Lower leg skin (tissue), 3 donors: ENCODE measurements at regions not wholly inside any gene's neighbourhood (a gene's known extent, or its start where the extent isn't known, plus 50 kb on each side); places are given as distances from the start of the nearest gene placed in this dataset.

Experiments used
- CTCF ChIP-seq, 3 donors: fragments of 450-650 bp; IDR thresholded peaks; one replicate each; pipeline ENCODE4 v1.5.1; 2016; ENCODE audit warnings: antibody characterized with exemption in 3 of 3, mild to moderate bottlenecking in 3 of 3, moderate library complexity in 2 of 3
- POLR2A ChIP-seq, 2 donors: fragments of 450-650 bp; IDR thresholded peaks; one replicate each; pipeline ENCODE4 v1.6.1; 2016 to 2017; ENCODE audit warnings: antibody characterized with exemption in 2 of 2, mild to moderate bottlenecking in 1 of 2, moderate library complexity in 1 of 2

GRCh38 chr4:106595906-106596305 lies 227.3 kb upstream of the GIMD1 start:
- TF ChIP-seq POLR2A (IDR thresholded peaks at IDR 0.05), result no peak
- TF ChIP-seq CTCF (IDR thresholded peaks at IDR 0.05), result no peak
